K562 (cell line): ENCODE measurements at regions not wholly inside any gene's neighbourhood (a gene's known extent, or its start where the extent isn't known, plus 50 kb on each side); places are given as distances from the start of the nearest gene placed in this dataset.

Source experiments
- ATAC-seq: fragments of 200-7000 bp; cut with Tn5 transposase; 3 replicates; pipeline ENCODE4 v1.9.1; 2020; ENCODE audit warnings: moderate library complexity
- BruUV-seq: library from RNA; stranded (reverse); fragments of 400-500 nt; replicated peaks from 2 replicates; lab custom pipeline; 2021; lab: Mats Ljungman, UMichigan
- CTCF ChIA-PET: fragments of 300-600 bp; formaldehyde crosslinking; extraction: SDS; loops from one replicate; lab custom pipeline; 2021; ENCODE audit warnings: low intra/inter-chr PET ratio; lab: Yijun Ruan, JAX
- POLR2A ChIA-PET: fragments of 300-600, 350-650 bp; sonication (Branson Sonifier 250); formaldehyde crosslinking; extraction: SDS; loops from one replicate; lab custom pipeline; 2021; ENCODE audit warnings: antibody characterized with exemption, inconsistent platforms; lab: Yijun Ruan, JAX
- DNase-seq, 4 experiments: peaks; one replicate each; pipeline versions ENCODE4 v3.0.0 to v3.0.0-alpha.2; 2011 to 2018; ENCODE audit warnings: low spot score in 3 of 4, mixed read lengths in 3 of 4; ENCODE audit errors: extremely low read depth in 1 of 4
- FAIRE-seq: peaks from 2 replicates; lab custom pipeline; 2011; peaks lifted over from hg19 to GRCh38; lab: Jason Lieb, UNC
- H2AFZ ChIP-seq: 2 replicates; pipeline ENCODE4 v1.6.0; 2011; ENCODE audit warnings: low read depth, low read length, control low read depth, inconsistent platforms
- H3K27ac ChIP-seq: fragments of 200-600 bp; 3 replicates; pipeline ENCODE4 v1.8.0; 2011; ENCODE audit warnings: low read depth, mild to moderate bottlenecking, control low read depth, inconsistent platforms, low read length, moderate library complexity, mixed read lengths; ENCODE audit errors: extremely low read depth
- H3K27me3 ChIP-seq, 2 experiments: fragments of 300-600 bp in 1 of 2; 2 replicates in 1 of 2; 3 replicates in 1 of 2; pipeline versions ENCODE4 v1.6.0 to v1.8.0; 2011; ENCODE audit warnings: inconsistent platforms in 2 of 2, low read length in 2 of 2, mild to moderate bottlenecking in 1 of 2, mixed read lengths in 1 of 2, moderate library complexity in 1 of 2; ENCODE audit not compliant: control insufficient read depth in 2 of 2, insufficient read depth in 2 of 2
- H3K36me3 ChIP-seq: fragments of 300-600 bp; 3 replicates; pipeline ENCODE4 v1.8.0; 2011; ENCODE audit warnings: mild to moderate bottlenecking, low read length, inconsistent platforms; ENCODE audit not compliant: control insufficient read depth, insufficient read depth
- H3K4me1 ChIP-seq, 2 experiments: fragments of 200-600 bp in 1 of 2; replicated peaks in 1 of 2; 2 replicates in 1 of 2; 3 replicates in 1 of 2; pipeline versions ENCODE4 v1.5.1 to v1.8.0; 2011; ENCODE audit warnings: inconsistent platforms in 2 of 2, low read length in 2 of 2, mild to moderate bottlenecking in 1 of 2, mixed read lengths in 1 of 2, moderate library complexity in 1 of 2; ENCODE audit not compliant: control insufficient read depth in 2 of 2, insufficient read depth in 2 of 2
- H3K4me2 ChIP-seq: 2 replicates; pipeline ENCODE4 v1.6.1; 2011; ENCODE audit warnings: low read length, control low read depth, inconsistent platforms, mixed read lengths; ENCODE audit not compliant: insufficient read depth
- H3K4me3 ChIP-seq: fragments of 200-600 bp; sonication (generic), shearing (Covaris generic); 2 replicates; pipeline ENCODE4 v1.5.1; 2016; ENCODE audit warnings: control low read depth, inconsistent platforms
- H3K79me2 ChIP-seq: fragments of 200-600 bp; 3 replicates; pipeline ENCODE4 v1.8.0; 2011; ENCODE audit warnings: low read length, inconsistent platforms; ENCODE audit not compliant: control insufficient read depth, insufficient read depth
- H3K9ac ChIP-seq, 2 experiments: 2 replicates each; pipeline versions ENCODE4 v1.6.0 to v1.6.1; 2011; ENCODE audit warnings: low read depth in 2 of 2, low read length in 2 of 2, control low read depth in 1 of 2, inconsistent platforms in 1 of 2, mild to moderate bottlenecking in 1 of 2, mixed read lengths in 1 of 2; ENCODE audit not compliant: insufficient read depth in 1 of 2
- H3K9me1 ChIP-seq: one replicate; pipeline ENCODE4 v1.6.0; 2011; ENCODE audit warnings: inconsistent platforms, mild to moderate bottlenecking, low read length, moderate library complexity; ENCODE audit not compliant: control insufficient read depth, insufficient read depth
- H3K9me3 ChIP-seq: replicated peaks from 2 replicates; pipeline ENCODE4 v1.5.1; 2011; ENCODE audit warnings: low read depth, low read length, inconsistent platforms; ENCODE audit not compliant: control insufficient read depth, insufficient read depth
- H4K20me1 ChIP-seq: replicated peaks from 2 replicates; pipeline ENCODE4 v1.6.1; 2011; ENCODE audit warnings: low read length, inconsistent platforms, mixed read lengths; ENCODE audit not compliant: control insufficient read depth, insufficient read depth
- MGA ChIP-seq: fragments of 450-650 bp; IDR thresholded peaks from 2 replicates; pipeline ENCODE4 v1.6.1; 2016; ENCODE audit warnings: mild to moderate bottlenecking, moderate library complexity
- PHF8 ChIP-seq: fragments of 200-600 bp; sonication (generic); IDR thresholded peaks from 2 replicates; pipeline ENCODE4 v1.6.1; 2012; ENCODE audit warnings: mixed run types, mild to moderate bottlenecking, inconsistent platforms, low read length, moderate library complexity, borderline replicate concordance
- RAD21 ChIP-seq, 2 experiments: fragments of 250-450 bp in 1 of 2; fragments of 450-650 bp in 1 of 2; sonication (Bioruptor Pico) in 1 of 2; formaldehyde crosslinking in 1 of 2; IDR thresholded peaks in 1 of 2; conservative IDR thresholded peaks in 1 of 2; 2 replicates each; pipeline versions ENCODE4 v1.4.0 to v1.8.0; 2020 to 2022; ENCODE audit warnings: mild to moderate bottlenecking in 2 of 2, moderate library complexity in 1 of 2
- ZNF133 ChIP-seq: fragments of 250-450 bp; sonication (Bioruptor Pico); IDR thresholded peaks from 2 replicates; pipeline ENCODE4 v1.4.0; 2020; ENCODE audit warnings: mild to moderate bottlenecking
- WGBS: fragments of 100-300 bp; shearing (Covaris generic); methylation state at CpG from one replicate; pipeline ENCODE4 v1.1.6; 2016; ENCODE audit warnings: low coverage, mixed read lengths; ENCODE audit not compliant: insufficient coverage; ENCODE audit errors: missing lambda C conversion rate; 5-methylcytosine and 5-hydroxymethylcytosine counted together
- in situ Hi-C: fragments of 300-500 bp; cut with MboI; formaldehyde crosslinking; loops from 4 replicates; pipeline ENCODE4 v1.15.0; 2018; ENCODE audit warnings: inconsistent platforms, mixed read lengths
- intact Hi-C: fragments of 100-400 bp; cut with micrococcal nuclease; formaldehyde crosslinking; loops from 2 replicates; pipeline ENCODE4 v1.14.2; 2022

- TF ChIP-seq ZNF133 (CRISPR knock-in tag): no peak
Measured at GRCh38 chr18:70468861-70469547, 180.2 kb downstream of the SOCS6 start (continued).

GRCh38 chr18:70464343-70465114, 175.7 kb downstream of the SOCS6 start:
- ChIA-PET POLR2A (no interaction called here), CTCF (interaction anchor here (0.7 kb wide), 1 partner anchor 178 kb away, joined by 4 read pairs; no protein-coding TSS in a partner anchor)
- intact Hi-C loops (no loop called here), in situ Hi-C loops (no loop called here)
- ATAC-seq (peak; percentile 76), FAIRE-seq (peak; percentile 51), DNase-seq (peak; percentile 31 to 80 (median 55))
- peaks cover 11 to 24% of the 10 kb centered on the region in 2 experiments for H3K4me1 ChIP-seq
- H4K20me1 ChIP-seq: no peaks in the 10 kb centered on the region
- no peaks in the 10 kb centered on the region for H3K79me2 ChIP-seq
- WGBS: 17% methylated on average over 15 of the region's 18 CpGs
- peak overlapping the region; percentile 14; the same call in 1 of the 2 replicates for H3K4me3 ChIP-seq
- BruUV-seq: no TSS peak
- no peaks in the 10 kb centered on the region for H3K36me3 ChIP-seq
- peak overlapping the region in 1 of 2 experiments; percentile 34; a peak in 1 of 4 replicates for H3K9ac ChIP-seq
- H2AFZ ChIP-seq: peak overlapping the region; percentile 94
- peak overlapping the region; percentile 69; the same call in 2 of the 3 replicates for H3K27ac ChIP-seq
- H3K4me2 ChIP-seq: peak overlapping the region; percentile 73
- H3K9me3 ChIP-seq: no peaks in the 10 kb centered on the region
- H3K27me3 ChIP-seq: no peaks in the 10 kb centered on the region
- H3K9me1 ChIP-seq: no peaks in the 10 kb centered on the region
- TF ChIP-seq RAD21 (CRISPR knock-in tag; conservative IDR thresholded peaks at IDR 0.05 in 1 of 2, IDR thresholded peaks at IDR 0.05 in 1 of 2): peak in 1 of 2 experiments; percentile 45; a peak in 2 of 4 replicates
- 0 out of 2 replicates have a peak, but pooled peaks have one; percentile 16 for TF ChIP-seq MGA
- TF ChIP-seq PHF8: peak; percentile 19; the same call in 1 of the 2 replicates
